ENCODE measurements at regions not wholly inside any gene's neighbourhood (a gene's known extent, or its start where the extent isn't known, plus 50 kb on each side); places are given as distances from the start of the nearest gene placed in this dataset.
A peak's percentile ranks its signal among the peaks of the same experiment; 100 is the strongest.
"Not testable (repeated sequence)": the region's sequence is repeated elsewhere in the genome, so short reads cannot be mapped to it uniquely, and the experiment has no call there.

DNA sequence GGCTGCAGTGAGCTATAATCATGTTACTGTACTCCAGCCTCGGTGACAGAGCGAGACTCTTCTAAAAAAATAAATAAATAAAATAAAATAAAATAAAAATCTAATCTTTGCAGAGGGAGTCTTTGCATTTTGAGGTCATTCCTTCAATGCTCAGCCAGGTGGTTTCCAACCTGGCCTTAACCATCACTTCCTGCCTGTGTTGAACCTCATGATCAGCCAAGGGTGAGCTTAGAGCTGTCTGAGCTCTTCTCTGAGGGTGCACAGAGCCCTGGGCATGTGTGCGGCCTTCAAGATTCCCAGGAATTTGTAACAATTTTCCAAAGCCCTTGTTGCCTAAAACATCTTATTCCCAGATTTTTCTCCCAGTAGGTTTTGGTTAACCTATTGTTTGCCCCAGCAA lies 94.3 kb downstream of the KCNJ12 start:
- not testable (repeated sequence) for DNase-seq

DNA sequence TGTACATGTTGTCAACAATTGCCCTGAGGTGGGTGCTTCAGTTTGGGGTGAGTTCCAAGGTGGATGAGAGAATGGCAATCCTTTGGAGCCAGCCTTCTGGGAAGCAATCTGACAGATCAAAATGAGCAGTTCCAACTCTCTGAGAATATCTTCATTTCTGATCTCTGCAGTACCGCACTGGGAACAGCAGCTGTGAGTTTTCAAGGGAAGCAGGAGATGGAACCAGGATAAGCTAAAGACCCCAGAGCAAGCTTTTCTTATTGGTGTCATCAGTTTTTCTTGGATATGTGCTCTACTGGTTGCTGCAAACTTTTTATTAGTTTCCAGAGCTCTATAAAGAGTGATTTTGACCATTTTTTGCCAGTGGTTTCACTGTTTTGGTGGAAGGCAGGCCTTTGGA lies 94.7 kb downstream of the KCNJ12 start:
- DNase-seq = no peak

DNA sequence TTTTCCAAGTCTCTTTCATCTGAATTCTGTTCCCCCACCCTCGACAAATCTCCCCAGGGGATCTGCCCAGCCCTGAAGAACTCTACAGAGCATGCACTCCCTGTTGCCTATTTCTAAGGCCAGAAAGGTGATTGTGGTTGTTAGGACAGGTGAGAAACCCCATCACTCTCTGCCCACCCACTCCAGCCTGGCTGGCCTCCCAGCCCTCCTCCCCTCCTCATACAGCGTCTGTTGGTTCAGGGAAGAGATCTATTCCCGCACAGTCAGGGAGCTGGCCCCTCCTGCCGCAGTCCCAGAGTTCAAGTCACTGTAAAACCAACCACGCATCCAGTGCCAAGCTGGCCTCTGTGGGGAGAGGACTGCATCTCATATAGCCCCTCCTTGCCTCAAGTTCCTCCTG lies 98.7 kb downstream of the KCNJ12 start:
- DNase-seq = no peak

DNA sequence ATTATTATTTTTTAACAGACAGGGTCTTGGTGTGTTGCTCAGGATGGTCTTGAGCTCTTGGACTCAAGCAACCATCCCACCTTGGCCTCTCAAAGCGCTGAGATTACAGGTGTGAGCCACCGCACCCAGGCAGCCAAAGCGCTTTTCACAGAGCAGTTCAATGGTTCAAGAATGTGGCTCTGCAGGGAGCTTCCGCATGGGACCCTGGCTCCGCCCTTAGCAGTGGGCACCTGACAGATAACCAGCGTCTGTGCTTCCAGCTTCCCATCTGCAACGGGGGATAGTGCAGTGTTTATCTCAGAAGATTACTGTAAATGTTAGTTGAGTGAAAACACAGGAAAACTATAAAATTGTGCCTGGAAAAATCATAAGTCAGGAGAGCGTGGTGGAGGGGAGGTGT lies 99.4 kb downstream of the KCNJ12 start:
- no peak for DNase-seq

DNA sequence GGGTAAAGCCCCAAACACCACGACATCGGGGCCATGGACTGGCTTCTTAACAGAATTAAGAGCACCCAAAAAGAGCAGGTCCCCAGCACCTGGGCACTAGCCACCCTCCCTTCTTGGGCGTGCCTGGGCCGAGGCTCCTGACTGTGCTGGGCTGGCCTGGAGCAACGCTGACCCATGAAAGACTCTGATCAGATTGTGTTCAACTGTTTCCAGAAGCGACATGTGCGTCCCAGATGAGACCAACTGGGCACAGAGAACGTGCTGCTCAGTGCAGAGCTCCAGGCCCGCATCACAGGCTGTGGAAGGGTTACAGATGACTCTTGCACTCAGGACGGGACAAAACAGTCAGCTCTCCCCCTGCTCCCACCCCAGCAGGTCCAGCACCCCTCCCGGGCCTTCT lies 100.7 kb downstream of the KCNJ12 start:
- DNase-seq = no peak

DNA sequence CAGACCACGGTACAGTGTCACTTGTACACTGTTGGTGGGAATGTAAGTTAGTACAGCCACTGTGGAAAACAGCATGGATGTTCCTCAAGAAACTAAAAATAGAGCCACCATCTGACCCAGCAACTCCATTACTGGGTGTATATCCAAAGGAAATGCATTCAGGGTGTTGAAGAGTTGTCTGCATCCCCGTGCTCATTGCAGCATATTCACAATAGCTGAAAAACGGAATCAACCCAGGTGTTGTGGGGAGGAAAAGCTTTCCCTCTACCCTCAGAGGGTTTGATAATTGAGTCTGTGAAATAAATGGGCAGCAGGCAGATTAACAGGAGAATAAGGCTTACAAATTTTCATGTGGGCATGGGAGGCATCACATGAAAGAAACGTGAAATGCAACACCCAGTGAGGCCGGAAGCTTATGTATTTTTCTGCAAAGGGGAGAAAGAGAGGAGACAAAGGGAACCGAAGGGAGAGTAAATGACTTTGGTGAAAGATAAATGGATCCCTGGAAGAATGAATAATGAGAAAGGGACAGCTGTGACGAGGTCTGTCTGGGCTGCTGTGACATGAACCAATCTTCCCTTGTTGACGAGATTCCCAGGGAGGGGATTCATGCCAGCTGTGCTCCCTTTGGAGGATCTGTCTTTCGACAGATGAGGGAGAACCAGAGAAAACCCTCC lies 106.2 kb downstream of the KCNJ12 start:
- DNase-seq = no peak

DNA sequence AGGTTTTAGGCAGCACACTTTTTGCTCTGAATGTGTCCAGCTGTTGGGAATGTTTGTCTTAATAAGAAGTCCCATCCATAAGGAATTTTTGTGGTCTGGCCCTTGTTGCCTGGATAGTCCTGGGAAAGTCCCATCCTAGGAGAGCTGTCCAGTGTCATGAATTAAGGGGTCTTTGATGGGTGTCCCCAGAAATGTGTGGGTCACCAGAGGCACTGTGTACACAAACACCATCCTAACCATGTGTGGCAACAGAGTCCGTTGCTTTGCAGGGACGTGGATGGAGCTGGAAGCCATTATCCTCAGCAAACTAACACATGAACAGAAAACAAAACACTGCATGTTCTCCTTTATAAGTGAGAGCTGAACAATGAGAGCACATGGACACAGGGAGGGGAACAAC lies 111.9 kb downstream of the KCNJ12 start:
- not testable (repeated sequence) for DNase-seq

DNA sequence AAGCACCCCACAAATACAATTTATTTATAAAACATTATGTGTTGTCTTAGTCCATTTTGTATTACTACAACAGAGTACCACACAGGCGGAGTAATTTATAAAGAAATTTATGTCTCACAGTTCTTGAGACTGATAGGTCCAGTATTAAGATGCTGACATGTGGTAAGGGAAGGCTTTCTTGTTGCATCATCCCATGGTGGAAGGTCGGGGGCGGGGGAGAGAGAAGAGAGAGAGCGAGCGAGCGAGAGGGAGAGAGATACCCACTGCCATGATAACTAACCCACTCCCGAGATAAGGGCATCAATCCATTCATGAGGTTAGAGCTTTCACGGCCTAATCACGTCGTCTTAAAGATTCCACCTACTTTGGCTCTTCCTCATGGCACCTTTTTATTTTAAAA lies 117.8 kb downstream of the KCNJ12 start:
- DNase-seq = no peak

DNA sequence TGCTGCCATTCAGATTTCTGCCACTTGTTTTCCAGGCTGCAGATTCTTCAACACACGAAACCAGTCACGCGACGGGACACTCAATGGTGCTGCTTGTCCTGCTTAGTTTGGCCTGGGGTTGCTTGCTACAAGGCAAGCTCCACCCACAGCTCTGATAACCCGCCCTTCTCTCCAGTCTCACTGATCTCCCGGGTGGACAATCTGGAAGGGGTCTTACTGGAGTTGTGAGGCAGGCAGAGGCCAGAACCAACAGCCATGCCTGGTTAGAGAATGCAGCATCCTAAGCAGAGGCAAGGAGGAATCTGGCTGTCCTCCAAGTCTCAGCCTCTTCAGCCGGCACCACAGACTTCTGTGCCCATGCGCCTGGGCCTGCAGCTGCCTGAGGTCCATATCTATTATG lies 119.1 kb downstream of the KCNJ12 start:
- DNase-seq = no peak

DNA sequence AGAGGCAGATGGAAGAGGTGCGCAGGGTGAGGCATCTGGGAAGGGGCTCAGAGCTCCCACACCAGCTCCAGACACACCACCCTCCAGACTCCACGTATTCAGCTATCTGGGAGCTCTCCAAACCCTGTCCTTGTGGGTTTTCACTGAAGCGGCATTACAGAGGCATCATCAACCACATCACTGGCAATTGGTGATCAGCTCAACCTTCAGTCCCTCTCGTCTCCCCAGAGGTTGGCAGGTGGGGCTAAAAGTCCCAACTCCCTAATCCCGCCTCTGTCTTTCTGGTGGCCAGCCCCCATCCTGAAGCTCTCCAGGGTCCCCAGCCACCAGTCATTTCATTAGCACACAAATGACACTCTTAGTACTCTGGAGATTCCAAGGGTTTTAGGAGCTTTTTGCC lies 123.9 kb downstream of the KCNJ12 start:
- no peak for DNase-seq

DNA sequence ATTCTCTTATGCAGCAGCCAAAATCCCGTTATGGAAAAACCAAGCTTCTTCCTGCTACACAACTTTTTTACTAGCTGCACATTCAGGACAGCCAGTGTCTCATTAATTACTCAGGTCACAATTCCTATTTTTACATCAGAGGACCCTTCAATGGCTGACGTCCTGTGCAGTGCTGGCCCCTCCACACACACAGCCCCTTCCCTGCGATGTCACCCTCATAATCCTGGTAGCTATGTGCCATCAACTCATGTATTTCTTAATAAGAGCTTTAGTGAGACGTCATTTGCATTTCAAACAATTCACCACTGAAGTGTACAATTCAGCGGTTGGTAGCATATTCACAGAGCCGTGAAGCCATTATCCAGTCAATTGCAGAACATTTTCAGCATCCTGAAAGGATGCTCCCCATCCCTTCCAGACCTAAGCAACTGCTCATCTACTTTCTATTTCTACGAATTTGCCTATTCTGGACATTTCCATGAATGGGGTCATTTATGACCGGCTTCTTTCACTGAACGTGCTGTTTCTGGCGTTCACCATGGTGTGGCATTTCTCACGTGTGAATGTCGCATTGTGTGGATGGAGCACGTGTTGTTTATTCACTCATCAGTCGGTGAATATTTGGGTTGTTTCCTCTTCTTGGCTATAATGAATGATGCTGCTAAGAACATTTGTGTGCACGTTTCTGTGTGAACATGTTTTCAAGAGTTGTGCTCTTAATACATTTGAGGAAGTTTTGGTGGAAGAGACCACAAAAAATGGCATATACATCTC lies 126.0 kb downstream of the KCNJ12 start:
- not testable (repeated sequence) for DNase-seq

DNA sequence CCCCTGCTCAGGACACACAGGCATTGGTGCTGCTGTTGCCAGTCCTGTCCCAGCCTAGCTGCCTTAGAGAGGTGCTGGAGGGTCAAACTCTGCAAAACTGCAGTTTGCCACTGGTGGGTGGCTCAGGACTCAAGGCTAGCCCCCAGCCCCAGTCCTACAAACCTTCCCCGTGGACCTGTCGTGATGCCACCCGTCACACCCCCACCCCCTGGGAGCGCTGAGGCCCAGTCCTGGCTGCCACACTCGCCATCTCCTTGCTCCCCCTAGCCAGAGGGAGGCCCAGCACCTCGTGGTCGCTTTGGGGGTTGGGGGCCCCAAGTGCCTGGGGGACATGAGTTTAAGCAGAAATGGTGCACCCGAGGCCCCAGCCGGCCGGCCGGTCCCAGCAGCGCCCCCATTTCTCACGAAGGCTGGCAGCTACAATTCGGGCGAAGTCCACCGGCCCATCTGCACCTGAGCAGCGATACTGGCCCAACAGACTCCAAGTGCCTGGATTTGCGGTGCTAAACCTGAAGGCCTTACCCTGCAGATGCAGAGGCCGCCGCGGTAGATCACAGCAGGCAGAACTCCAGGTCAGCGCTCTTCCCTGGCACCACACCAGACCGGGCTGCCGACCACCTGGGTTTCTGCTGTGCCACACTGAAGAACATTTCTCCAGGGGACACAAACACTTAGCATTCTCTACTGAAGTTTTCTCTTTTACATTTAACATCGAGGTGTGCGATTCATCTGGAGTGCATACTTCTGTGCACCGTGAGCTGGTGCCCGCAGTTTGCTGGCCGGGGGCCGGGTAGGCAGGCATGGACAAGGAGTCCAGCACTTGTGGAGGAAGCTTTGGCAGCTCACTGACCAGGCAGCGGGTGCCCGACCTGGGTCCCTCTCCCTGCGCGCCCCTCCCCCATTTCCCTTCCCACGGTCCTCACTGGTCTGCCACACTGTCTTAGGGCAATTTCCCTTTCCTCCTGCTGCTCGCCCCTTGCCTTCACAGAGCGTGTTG lies 130.0 kb downstream of the KCNJ12 start:
- no peak for DNase-seq

DNA sequence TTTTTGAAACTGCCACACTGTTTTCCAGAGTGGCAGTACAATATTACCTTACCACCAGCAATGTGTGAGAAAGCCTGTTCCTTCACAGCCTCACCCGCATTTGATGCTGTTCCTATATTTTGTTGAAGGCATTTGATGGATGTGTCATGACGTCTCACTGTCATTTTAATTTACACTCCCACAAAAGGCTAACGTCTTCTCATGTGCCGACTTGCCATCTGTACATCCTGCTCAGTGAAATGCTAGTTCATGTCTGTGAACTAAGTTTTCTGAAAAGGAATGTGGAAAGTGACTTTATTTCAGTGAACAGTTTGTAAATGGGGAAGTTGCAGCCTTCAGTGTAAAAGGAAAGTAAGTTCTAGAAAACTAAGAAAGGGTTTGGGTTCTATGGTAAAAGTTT lies 131.6 kb downstream of the KCNJ12 start:
- DNase-seq = not testable (repeated sequence)

DNA sequence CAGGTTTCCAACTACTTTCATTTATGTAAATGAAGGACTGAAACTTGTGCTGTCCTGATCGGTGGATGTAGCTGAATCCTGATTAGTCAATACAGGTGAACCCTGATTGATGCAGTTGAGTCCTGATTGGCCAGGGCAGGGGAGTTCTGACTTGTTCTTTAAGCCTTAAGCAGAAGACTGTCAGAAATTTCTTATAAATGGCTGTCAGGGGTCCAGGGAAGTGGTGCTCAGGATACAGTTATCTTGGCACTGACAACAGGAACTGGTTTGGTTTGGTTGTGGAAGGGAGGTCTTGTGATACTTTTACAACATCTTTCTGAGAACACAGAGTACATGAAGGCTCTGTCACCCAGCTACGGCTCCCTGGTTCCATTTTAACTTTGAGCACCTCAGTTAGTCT lies 132.1 kb downstream of the KCNJ12 start:
- no peak for DNase-seq

DNA sequence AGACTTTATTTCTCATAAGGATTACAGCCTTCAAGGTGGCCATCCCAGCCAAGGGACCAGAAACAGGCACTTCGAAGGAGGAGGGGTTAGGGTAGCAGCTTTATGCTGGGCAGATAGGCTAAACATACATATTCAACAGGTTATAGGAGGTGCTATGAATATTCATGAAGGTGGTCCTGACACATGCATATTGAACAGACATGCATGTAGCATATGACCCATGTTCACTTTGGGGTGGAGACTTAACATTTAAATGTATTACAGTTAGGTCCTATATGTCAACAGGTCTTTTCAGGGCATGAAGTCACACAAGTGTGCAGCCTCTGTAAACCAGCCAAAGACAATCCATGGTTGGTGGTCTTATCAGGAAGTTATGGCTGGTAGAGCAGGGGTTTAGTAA lies 133.2 kb downstream of the KCNJ12 start:
- DNase-seq = not testable (repeated sequence)

DNA sequence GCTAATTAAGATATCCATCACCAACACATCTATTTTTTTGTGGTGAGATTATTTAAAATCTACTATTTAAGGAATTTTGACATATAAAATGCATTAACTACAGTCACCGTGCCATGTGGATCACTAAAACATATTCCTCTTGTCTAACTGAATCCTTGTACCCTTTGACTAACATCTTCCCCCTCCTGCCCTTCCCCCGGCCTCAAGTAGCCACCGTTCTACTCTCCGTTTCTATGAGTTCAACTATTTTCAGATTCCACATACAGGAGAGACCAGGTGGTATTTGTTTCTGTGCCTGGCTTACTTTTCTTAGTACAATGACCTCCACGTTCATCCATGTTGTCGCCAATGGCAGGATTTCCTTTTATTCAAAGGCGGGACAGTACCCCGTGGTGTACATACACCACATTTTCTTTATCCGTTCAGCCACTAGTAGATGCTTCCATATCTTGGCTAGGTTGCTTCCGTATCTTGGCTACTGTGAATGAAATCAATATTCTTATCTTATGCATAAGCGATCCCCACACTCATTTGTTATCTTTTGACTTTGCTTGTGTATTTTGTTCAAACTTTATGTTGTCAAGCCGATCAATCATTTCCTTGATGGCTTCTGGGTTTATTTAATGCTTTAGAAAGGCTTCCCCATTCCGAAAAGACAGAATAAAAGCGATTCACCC lies 134.7 kb downstream of the KCNJ12 start:
- DNase-seq = no peak

DNA sequence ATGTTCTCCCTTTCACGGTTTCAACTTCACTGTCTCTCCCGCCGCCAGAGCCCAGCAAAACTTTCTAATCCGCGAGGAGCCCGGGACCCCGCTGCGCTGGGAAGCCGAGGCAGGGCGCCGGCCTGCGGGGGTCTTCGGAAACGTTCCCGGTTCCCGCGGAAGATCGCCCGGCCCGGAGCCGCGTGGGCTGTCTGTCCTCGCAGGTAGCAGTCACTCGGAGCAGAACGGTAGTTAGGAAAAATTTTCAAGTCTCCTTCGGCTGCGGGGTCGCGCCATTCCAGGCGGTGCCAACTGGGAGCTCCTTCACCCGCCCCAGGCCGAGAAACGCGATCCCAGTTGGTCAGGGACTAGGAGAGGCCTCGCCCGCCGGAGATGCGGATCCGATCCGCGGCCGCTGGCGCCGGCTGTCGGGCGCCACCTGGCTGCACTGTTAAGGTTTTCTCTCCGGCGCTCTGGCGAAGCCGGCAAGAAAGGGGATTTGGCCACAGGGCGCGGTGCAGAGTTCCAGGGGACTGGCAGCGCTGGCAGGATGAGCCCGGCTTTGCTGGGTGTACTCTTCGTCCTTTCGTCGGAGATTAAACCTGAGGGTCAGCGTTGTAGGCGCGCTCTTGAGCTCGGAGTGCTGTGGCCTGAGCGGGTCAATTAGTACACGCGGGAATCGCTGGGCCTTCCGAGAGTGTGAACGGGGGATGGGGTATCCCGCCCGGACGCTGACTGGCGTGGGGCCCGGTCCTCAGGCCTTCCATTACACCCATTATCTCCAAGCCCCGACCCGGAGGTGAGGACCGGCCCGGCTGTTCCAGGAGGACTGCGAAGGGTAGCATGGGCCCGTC lies 135.4 kb downstream of the KCNJ12 start:
- DNase-seq = peak; percentile 34

DNA sequence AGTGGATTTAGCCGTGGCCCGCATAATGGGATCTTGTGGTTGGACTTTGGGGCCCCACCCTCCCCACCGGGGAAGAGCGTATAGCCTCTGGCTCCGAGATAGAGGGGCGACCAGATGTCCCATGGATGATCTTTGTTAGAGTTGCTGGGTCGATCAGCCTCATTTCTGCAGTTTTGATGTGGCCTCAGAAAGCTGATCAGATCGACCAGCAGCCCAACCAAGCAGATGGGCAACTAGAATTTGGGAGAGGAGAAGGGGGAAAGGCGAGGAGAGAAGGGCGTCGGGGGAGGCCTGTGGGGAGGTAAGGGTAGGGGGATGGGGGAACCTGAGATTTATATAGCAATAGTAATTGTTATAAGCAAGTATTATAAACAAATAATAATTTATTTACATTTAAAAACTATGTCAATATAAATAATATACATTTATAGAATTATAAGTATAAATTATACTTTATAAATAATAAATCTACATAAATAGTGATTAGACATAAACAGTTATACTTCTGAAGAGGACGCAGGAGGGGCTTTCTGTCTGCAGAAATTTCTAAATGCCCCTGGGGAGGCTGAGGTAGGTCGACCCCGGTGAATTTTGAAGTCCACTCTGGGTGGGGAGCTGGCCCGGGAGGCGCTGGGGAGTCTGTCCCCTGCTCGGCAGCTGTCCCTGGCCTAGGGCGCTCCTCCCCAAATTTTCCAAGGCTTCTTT lies 136.3 kb downstream of the KCNJ12 start:
- DNase-seq = no peak

DNA sequence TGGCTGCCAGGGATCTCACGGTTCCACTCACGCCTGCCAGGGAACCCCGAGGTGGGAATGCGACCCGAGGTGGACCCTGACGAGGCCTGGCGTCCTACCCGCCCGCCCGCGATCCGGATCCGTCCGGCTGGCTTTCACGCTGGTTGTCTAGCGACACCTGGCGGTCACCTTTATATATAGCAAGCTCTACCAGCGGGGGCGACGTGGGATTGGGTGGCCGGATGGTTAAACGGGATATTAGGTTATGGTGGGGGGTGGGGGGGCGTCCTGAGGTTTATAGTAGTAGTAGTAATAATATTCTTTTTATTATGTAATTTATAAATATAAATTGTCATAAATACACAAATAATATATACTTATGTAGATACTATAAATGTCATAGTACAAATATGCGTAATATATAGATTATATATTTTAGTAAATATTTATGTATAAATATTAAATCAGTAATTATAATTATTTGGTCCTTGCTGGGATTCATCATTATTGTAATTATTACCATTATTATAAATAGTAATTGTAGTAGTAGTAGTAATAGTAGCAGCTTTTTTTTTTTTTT lies 136.9 kb downstream of the KCNJ12 start:
- peak; percentile 25 for DNase-seq

DNA sequence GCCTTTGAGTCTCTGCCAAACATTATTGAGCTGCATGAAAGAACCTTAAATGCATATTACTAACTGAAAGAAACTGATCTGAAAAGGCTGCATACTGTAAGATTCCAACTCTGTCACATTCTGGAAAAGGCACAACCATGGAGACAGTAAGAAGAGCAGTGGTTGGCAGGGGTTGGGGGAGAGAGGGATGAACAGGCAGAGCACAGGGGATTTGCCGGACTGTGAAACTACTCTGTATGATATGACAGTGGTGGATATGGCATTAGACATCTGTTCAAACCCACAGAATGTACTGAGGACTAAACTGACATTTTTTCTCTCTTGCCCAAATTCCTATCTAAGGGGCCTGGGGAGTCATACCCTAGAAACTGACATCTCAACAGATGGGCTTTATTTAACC lies 138.4 kb downstream of the KCNJ12 start:
- DNase-seq = not testable (repeated sequence)
